GM20000 (cell line): ENCODE measurements at regions not wholly inside any gene's neighbourhood (a gene's known extent, or its start where the extent isn't known, plus 50 kb on each side); places are given as distances from the start of the nearest gene placed in this dataset.

Source experiments
- DNase-seq: peaks from one replicate; pipeline ENCODE4 v3.0.0; 2012; ENCODE audit warnings: low spot score
- CTCF ChIP-seq: IDR thresholded peaks from 2 replicates; pipeline ENCODE4 v1.5.1; 2012; ENCODE audit warnings: mild to moderate bottlenecking, control low read depth; ENCODE audit errors: extremely low read depth, missing control alignments

DNA sequence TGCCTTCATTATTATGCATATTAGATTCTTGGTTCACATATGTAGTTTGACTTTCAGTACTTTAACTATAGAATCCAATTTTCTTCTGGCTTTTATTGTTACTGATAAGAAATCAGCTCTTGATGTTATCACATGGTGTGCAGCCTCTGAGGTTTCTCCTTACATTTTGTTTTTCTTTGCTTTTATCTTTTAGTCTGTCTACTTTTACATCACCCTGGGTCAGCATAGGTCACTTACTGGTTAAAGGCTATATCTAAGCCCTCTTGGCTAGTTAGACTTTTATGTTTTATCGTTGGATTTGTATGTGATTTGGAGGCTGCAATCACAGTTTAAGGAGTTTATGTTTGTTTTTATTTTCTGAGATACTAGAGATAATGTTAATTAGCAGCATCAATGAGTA, 187.2 kb upstream of the NOL4 start:
- TF ChIP-seq CTCF = no peak
- no peak for DNase-seq

- DNase-seq = no peak
- no peak for TF ChIP-seq CTCF
Measured at GRCh38 chr18:34431042-34431441, 206.3 kb upstream of the NOL4 start.

DNA sequence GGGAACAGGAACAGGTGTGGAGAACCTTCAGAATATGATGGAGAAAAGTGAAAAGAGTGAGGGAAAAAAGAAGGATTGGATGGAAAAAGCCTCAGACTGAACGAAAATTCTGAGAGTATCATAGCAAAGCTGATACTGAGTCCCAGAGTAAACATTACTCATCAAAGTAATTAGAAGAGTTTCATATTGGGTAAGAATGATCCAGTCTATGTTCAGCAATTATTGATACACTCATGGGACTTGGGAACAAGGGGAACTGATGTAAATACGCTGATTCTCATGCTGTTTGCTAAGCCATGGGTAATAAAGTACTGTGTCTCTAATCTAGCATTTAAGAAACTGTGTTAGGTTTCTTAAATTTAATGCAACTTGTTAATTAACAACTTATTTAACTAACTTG, 219.9 kb upstream of the NOL4 start:
- TF ChIP-seq CTCF = no peak

GRCh38 chr18:34448662-34449061, 223.9 kb upstream of the NOL4 start:
- no peak for TF ChIP-seq CTCF

More for the DNA sequence above, 219.9 kb upstream of the NOL4 start:
- DNase-seq = no peak

GRCh38 chr18:34457761-34458160, 233.0 kb upstream of the NOL4 start:
- no peak for DNase-seq
- TF ChIP-seq CTCF = no peak

More at GRCh38 chr18:34448662-34449061, 223.9 kb upstream of the NOL4 start:
- DNase-seq = no peak

DNA sequence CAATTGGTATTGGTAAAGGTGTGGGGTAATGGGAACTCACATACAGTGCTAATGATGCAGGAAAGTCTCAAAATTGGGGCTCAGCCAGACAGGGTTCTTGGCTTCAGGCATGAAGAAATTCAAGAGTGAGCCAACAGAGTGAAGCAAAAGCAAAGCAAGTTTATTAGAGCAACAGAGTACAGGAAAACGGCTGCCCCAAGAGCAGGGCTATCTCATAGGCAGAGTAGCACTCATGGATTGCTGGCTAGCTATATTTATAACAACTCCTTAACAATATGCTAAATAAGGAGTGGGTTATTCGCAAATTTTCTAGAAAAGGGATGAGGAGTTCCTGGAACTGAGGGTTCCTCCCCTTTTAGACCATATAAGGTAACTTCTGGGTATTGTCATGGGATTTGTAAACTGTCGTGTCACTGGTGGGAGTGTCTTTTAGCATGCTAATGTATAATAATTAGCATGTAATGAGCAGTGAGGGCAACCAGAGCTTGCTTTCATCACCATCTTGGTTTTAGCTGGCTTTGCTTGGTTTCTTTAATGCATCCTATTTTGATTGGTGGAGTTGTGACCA, 233.8 kb upstream of the NOL4 start:
- TF ChIP-seq CTCF = no peak

GRCh38 chr18:34461266-34461665, 236.6 kb upstream of the NOL4 start:
- no peak for DNase-seq
- no peak for TF ChIP-seq CTCF

More for the DNA sequence above, 233.8 kb upstream of the NOL4 start:
- DNase-seq = no peak
